ENCODE measurements at regions not wholly inside any gene's neighbourhood (a gene's known extent, or its start where the extent isn't known, plus 50 kb on each side); places are given as distances from the start of the nearest gene placed in this dataset.

DNA sequence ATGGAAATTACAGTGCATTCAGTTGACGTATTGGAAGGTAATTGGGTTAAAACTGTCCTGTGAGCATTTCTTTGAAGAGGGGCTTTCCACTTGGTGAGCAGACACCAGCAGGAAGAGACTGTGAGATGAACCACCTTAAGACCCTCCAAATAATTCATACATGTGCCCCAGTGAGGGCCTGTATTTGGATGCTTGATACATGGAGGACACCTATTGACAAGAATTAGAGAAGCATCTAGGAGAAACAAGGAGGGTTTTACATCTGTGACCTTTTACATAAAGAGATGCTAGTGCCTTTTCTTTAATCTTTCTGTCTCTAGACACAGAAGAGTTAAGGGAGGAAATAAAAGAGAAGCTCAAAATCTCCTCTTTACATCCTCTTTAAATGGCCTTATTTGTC, 1115.3 kb upstream of the IGFBP7 start (continued):
- TF ChIP-seq, protein P1, sequence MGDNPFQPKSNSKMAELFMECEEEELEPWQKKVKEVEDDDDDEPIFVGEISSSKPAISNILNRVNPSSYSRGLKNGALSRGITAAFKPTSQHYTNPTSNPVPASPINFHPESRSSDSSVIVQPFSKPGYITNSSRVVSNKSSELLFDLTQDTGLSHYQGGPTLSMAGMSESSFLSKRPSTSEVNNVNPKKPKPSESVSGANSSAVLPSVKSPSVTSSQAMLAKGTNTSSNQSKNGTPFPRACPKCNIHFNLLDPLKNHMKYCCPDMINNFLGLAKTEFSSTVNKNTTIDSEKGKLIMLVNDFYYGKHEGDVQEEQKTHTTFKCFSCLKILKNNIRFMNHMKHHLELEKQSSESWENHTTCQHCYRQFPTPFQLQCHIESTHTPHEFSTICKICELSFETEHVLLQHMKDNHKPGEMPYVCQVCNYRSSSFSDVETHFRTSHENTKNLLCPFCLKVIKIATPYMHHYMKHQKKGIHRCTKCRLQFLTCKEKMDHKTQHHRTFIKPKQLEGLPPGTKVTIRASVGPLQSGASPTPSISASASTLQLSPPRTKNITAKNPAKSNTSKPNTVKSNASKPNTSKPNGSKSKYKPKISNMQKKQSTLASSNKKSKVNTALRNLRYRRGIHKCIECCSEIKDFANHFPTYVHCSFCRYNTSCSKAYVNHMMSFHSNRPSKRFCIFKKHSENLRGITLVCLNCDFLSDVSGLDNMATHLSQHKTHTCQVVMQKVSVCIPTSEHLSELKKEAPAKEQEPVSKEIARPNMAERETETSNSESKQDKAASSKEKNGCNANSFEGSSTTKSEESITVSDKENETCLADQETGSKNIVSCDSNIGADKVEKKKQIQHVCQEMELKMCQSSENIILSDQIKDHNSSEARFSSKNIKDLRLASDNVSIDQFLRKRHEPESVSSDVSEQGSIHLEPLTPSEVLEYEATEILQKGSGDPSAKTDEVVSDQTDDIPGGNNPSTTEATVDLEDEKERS (CRISPR knock-in tag; IDR thresholded peaks at IDR 0.05) = no peak
- TF ChIP-seq ZMYM2 (CRISPR knock-in tag; IDR thresholded peaks at IDR 0.05) = no peak
- no peak for TF ChIP-seq ZNF552 (CRISPR knock-in tag; IDR thresholded peaks at IDR 0.05; ENCODE audit: borderline replicate concordance)

DNA sequence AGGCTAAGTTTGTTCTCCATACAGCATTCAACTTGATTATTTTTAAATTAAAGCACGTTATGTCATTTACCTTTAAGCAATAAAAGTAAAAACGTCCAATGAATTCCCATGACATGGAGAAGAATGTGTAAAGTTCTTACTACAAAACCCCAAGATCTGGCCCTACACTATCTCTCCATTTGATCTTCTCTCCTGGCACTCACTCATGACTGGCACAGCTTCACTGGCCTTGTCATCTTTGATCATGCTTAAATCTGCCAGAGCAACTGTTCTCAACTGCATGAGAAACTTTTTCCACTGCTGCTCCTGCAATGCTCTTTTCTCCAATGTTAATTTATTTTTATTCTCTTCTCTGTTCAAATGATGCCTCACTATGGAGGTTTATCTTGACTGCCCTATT, 1109.0 kb upstream of the IGFBP7 start:
- intact Hi-C loops (cut with micrococcal nuclease; ENCODE audit: unreplicated experiment) = no loop called here
- BruUV-seq (replicated peaks) = no TSS peak

More for the DNA sequence above, 1109.0 kb upstream of the IGFBP7 start:
- Histone ChIP-seq H3K4me3 (replicated peaks in 1 of 3; ENCODE audit: insufficient read depth in 1 of 3, low read depth in 2 of 3, low read length in 3 of 3) (no peak overlapping the region), H3K9me3 (ENCODE audit: low read length) (peaks cover 57% of the 10 kb centered on the region), H2AFZ (ENCODE audit: low read length) (no peak overlapping the region), H3K36me3 (replicated peaks in 1 of 2; ENCODE audit: control insufficient read depth in 1 of 2, insufficient read depth in 2 of 2, low read length in 2 of 2) (no peaks in the 10 kb centered on the region), H3K9ac (ENCODE audit: insufficient read depth, low read depth, low read length) (no peak overlapping the region), H3K4me2 (ENCODE audit: low read depth, low read length) (no peak overlapping the region), H3K27ac (ENCODE audit: extremely low read length, insufficient read depth, low read length) (no peak overlapping the region), H3K79me2 (ENCODE audit: insufficient read depth, low read length) (no peaks in the 10 kb centered on the region), H3K4me1 (ENCODE audit: insufficient read depth, low read length) (no peaks in the 10 kb centered on the region), H3K27me3 (ENCODE audit: control insufficient read depth in 1 of 2, insufficient read depth in 2 of 2, low read length in 2 of 2) (no peaks in the 10 kb centered on the region), H4K20me1 (ENCODE audit: insufficient read depth, low read length) (no peaks in the 10 kb centered on the region)
- ATAC-seq = no peak
- DNase-seq (ENCODE audit: low spot score) = no peak
- TF ChIP-seq ZNF567 (CRISPR knock-in tag; IDR thresholded peaks at IDR 0.05; ENCODE audit: borderline replicate concordance) (no peak), PLSCR1 (CRISPR knock-in tag; IDR thresholded peaks at IDR 0.05; ENCODE audit: borderline replicate concordance) (no peak), NR3C1 (CRISPR knock-in tag; IDR thresholded peaks at IDR 0.05) (no peak), WIZ (CRISPR knock-in tag; IDR thresholded peaks at IDR 0.05) (no peak), E2F5 (CRISPR knock-in tag; conservative IDR thresholded peaks at IDR 0.05) (no peak), FOXK2 (IDR thresholded peaks at IDR 0.05) (no peak), ATM (IDR thresholded peaks at IDR 0.05; ENCODE audit: borderline replicate concordance) (no peak), BRCA1 (CRISPR knock-in tag; IDR thresholded peaks at IDR 0.05) (no peak), PHF20 (CRISPR knock-in tag; IDR thresholded peaks at IDR 0.05) (no peak), UBTF (CRISPR knock-in tag; IDR thresholded peaks at IDR 0.05) (no peak), ZNF274 (CRISPR knock-in tag; IDR thresholded peaks at IDR 0.05) (no peak)
- TF ChIP-seq, protein P2, sequence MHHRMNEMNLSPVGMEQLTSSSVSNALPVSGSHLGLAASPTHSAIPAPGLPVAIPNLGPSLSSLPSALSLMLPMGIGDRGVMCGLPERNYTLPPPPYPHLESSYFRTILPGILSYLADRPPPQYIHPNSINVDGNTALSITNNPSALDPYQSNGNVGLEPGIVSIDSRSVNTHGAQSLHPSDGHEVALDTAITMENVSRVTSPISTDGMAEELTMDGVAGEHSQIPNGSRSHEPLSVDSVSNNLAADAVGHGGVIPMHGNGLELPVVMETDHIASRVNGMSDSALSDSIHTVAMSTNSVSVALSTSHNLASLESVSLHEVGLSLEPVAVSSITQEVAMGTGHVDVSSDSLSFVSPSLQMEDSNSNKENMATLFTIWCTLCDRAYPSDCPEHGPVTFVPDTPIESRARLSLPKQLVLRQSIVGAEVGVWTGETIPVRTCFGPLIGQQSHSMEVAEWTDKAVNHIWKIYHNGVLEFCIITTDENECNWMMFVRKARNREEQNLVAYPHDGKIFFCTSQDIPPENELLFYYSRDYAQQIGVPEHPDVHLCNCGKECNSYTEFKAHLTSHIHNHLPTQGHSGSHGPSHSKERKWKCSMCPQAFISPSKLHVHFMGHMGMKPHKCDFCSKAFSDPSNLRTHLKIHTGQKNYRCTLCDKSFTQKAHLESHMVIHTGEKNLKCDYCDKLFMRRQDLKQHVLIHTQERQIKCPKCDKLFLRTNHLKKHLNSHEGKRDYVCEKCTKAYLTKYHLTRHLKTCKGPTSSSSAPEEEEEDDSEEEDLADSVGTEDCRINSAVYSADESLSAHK (CRISPR knock-in tag; IDR thresholded peaks at IDR 0.05; ENCODE audit: borderline replicate concordance) = no peak
- ChIA-PET CTCF (ENCODE audit: low intra/inter-chr PET ratio, low total read pairs) (no interaction called here), POLR2A (no interaction called here)
- WGBS (ENCODE audit: low lambda C conversion rate) = 0% methylated on average over 2 of the region's 2 CpGs
- no peak for FAIRE-seq
- in situ Hi-C loops (cut with HindIII; ENCODE audit: extremely low pct_ligation_motif_present, low pct_unique_long_range_greater_than_20kb) = no loop called here

All from HepG2 (cell line).